GM12874 (cell line): ENCODE measurements at regions not wholly inside any gene's neighbourhood (a gene's known extent, or its start where the extent isn't known, plus 50 kb on each side); places are given as distances from the start of the nearest gene placed in this dataset.

ENCODE experiments used
- TF ChIP-seq, protein P1 (sequence below): IDR thresholded peaks from 2 replicates; pipeline ENCODE4 v1.5.1; 2011; ENCODE audit warnings: low read depth, mild to moderate bottlenecking, control low read depth, low read length, moderate library complexity; ENCODE audit not compliant: insufficient read depth

GRCh38 chr5:135246923-135247795 lies 151.9 kb downstream of the MACROH2A1 start:
- TF ChIP-seq, protein P1, sequence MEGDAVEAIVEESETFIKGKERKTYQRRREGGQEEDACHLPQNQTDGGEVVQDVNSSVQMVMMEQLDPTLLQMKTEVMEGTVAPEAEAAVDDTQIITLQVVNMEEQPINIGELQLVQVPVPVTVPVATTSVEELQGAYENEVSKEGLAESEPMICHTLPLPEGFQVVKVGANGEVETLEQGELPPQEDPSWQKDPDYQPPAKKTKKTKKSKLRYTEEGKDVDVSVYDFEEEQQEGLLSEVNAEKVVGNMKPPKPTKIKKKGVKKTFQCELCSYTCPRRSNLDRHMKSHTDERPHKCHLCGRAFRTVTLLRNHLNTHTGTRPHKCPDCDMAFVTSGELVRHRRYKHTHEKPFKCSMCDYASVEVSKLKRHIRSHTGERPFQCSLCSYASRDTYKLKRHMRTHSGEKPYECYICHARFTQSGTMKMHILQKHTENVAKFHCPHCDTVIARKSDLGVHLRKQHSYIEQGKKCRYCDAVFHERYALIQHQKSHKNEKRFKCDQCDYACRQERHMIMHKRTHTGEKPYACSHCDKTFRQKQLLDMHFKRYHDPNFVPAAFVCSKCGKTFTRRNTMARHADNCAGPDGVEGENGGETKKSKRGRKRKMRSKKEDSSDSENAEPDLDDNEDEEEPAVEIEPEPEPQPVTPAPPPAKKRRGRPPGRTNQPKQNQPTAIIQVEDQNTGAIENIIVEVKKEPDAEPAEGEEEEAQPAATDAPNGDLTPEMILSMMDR, result no peak

- TF ChIP-seq, protein P1, result no peak
Measured at GRCh38 chr5:135246605-135246922, 152.5 kb downstream of the MACROH2A1 start.

- TF ChIP-seq, protein P1, result no peak
Measured at GRCh38 chr5:135245521-135246499, 153.2 kb downstream of the MACROH2A1 start.

DNA sequence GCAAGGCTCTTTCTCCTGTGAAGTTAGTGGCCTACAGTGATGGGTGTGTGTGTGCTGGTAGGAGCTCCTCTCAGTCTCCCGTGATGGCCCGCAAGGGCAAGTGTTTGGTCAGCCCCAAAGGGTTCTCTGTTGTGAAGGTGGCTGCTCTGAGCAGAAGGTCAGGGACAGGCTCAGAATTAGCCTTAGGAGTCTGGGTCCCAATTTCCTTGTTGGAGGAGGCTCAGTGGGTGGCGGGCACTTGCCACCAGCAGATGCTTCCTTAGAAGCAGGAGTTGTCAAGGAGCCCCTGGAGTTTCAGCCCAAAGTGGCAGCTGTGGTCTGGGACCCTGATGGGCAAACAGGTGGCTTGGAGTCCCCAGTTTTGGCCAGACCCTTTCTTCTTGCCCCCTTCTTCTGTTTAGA lies 154.4 kb downstream of the MACROH2A1 start:
- TF ChIP-seq, protein P1, result no peak

DNA sequence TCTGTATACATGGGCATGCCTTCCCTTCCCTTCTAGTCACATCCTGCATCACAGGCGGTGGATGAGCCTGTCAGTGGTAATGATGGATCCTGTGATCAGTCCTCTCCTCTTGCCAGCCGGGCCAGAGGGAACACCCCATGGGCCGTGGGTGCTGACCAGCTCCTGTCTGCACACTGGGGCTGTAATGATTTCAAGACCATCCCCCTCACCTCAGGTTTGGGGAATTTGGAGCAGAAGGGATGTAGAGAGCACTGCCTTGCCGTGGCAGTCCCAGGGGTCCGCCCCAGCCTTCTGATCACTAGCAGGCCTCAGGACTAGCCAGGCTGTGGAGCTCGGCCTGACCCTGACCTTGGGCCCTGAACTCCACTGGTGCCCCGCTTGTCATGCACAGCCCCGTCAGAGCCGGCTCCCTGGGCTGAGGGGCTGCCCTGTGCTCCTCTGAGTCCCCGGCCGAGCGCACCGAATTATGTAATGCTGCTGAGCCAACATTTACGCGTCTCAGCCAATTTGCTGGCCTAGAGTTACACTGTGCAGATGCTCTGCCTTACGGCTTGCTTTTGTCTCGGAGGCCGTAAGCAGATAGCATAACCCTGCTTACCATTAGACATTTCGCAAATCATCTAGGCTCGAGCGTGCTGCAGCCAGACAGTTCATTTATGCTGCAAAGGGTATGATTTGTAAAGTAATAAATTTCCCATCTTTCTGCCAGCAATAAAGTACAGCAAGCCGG lies 155.3 kb downstream of the MACROH2A1 start:
- TF ChIP-seq, protein P1, result no peak

GRCh38 chr5:135242866-135243555 lies 156.0 kb downstream of the MACROH2A1 start:
- TF ChIP-seq, protein P1, result no peak
